Right lobe of liver (tissue), 4 donors: ENCODE measurements at regions not wholly inside any gene's neighbourhood (a gene's known extent, or its start where the extent isn't known, plus 50 kb on each side); places are given as distances from the start of the nearest gene placed in this dataset.

ENCODE experiments used
- CTCF ChIP-seq, 4 donors: fragments of 200-600 bp in 3 of 4; fragments of 450-650 bp in 1 of 4; IDR thresholded peaks; one replicate each; pipeline versions ENCODE4 v1.5.1 to v1.8.0; 2016 to 2022; ENCODE audit warnings: antibody characterized with exemption in 4 of 4, mild to moderate bottlenecking in 2 of 4
- POLR2A ChIP-seq: fragments of 450-650 bp; IDR thresholded peaks from one replicate; pipeline ENCODE4 v1.6.1; 2017; ENCODE audit warnings: antibody characterized with exemption, mild to moderate bottlenecking
- donor health status: DM: no; HTN: no; CAD: no.
- donor health status: DM: no; HTN: no; CAD: no.
- donor health status: DM: no; HTN: yes; CAD: no.

GRCh38 chr18:67281746-67282145 is 234.8 kb downstream of the DSEL start:
- TF ChIP-seq POLR2A (no peak), CTCF (IDR thresholded peaks at IDR 0.05) (no peak)
